PC-9 (cell line): ENCODE measurements at regions not wholly inside any gene's neighbourhood (a gene's known extent, or its start where the extent isn't known, plus 50 kb on each side); places are given as distances from the start of the nearest gene placed in this dataset.
A peak's percentile ranks its signal among the peaks of the same experiment; 100 is the strongest.

Source experiments
- BruUV-seq: library from RNA; stranded (reverse); fragments of 400-500 nt; replicated peaks from 2 replicates; lab custom pipeline; 2021; lab: Mats Ljungman, UMichigan
- CTCF ChIA-PET: fragments of 300-600 bp; sonication (Branson Sonifier 250); formaldehyde crosslinking; loops from one replicate; lab custom pipeline; 2022; ENCODE audit warnings: antibody characterized with exemption; lab: Charles Lee
- POLR2A ChIA-PET: fragments of 300-600 bp; sonication (Branson Sonifier 250); formaldehyde crosslinking; loops from one replicate; lab custom pipeline; 2022; ENCODE audit warnings: antibody characterized with exemption; ENCODE audit not compliant: unreplicated experiment; lab: Charles Lee
- DNase-seq, 2 experiments: peaks; one replicate each; pipeline versions ENCODE4 v3.0.0 to v3.0.0-alpha.2; 2015 to 2022; ENCODE audit warnings: mixed read lengths in 1 of 2
- H2AFZ ChIP-seq: fragments of 200-600 bp; sonication (generic); 2 replicates; pipeline ENCODE4 v1.8.1; 2017; ENCODE audit warnings: antibody characterized with exemption
- H3F3A ChIP-seq: fragments of 200-600 bp; sonication (generic); 2 replicates; pipeline ENCODE4 v1.8.1; 2017; ENCODE audit warnings: antibody characterized with exemption, mild to moderate bottlenecking, low read depth; ENCODE audit not compliant: insufficient read depth
- H3K27ac ChIP-seq: fragments of 200-600 bp; sonication (generic); 2 replicates; pipeline ENCODE4 v1.6.1; 2016; ENCODE audit warnings: mixed run types
- H3K27me3 ChIP-seq: fragments of 200-600 bp; sonication (generic); 2 replicates; pipeline ENCODE4 v1.6.1; 2016; ENCODE audit warnings: low read depth, mixed run types; ENCODE audit not compliant: insufficient read depth
- H3K36me3 ChIP-seq: fragments of 200-600 bp; sonication (generic); 2 replicates; pipeline ENCODE4 v1.6.1; 2016; ENCODE audit warnings: low read depth, mixed run types
- H3K4me1 ChIP-seq: fragments of 200-600 bp; sonication (generic); replicated peaks from 2 replicates; pipeline ENCODE4 v1.6.1; 2016; ENCODE audit warnings: mixed run types; ENCODE audit not compliant: insufficient read depth
- H3K4me2 ChIP-seq: fragments of 200-600 bp; sonication (generic); 2 replicates; pipeline ENCODE4 v1.6.1; 2017; ENCODE audit warnings: mixed run types
- H3K4me3 ChIP-seq: fragments of 200-600 bp; sonication (generic); 2 replicates; pipeline ENCODE4 v1.6.1; 2016; ENCODE audit warnings: mixed run types
- H3K79me2 ChIP-seq: fragments of 200-600 bp; sonication (generic); 2 replicates; pipeline ENCODE4 v1.6.1; 2017; ENCODE audit warnings: low read depth, mixed run types
- H3K9me2 ChIP-seq: fragments of 200-600 bp; sonication (generic); 2 replicates; pipeline ENCODE4 v1.8.1; 2017; ENCODE audit warnings: mild to moderate bottlenecking; ENCODE audit not compliant: insufficient read depth
- H3K9me3 ChIP-seq: fragments of 200-600 bp; sonication (generic); 2 replicates; pipeline ENCODE4 v1.8.1; 2016; ENCODE audit warnings: low read depth; ENCODE audit not compliant: insufficient read depth
- H4K20me1 ChIP-seq: fragments of 200-600 bp; sonication (generic); 2 replicates; pipeline ENCODE4 v1.8.1; 2017; ENCODE audit not compliant: insufficient read depth
- CTCF ChIP-seq: fragments of 200-600 bp; sonication (generic); conservative IDR thresholded peaks from 2 replicates; pipeline ENCODE4 v1.6.1; 2017; ENCODE audit warnings: mixed run types, antibody characterized with exemption, mild to moderate bottlenecking, moderate library complexity
- EZH2 ChIP-seq: fragments of 200-600 bp; sonication (generic); IDR thresholded peaks from 2 replicates; pipeline ENCODE4 v1.8.0; 2017; ENCODE audit warnings: antibody characterized with exemption, low read depth
- intact Hi-C: fragments of 100-400 bp; cut with micrococcal nuclease; formaldehyde crosslinking; loops from one replicate; pipeline ENCODE4 v1.10.0; 2022; ENCODE audit not compliant: unreplicated experiment

GRCh38 chr7:81430150-81430549, 339.7 kb downstream of the HGF start:
- BruUV-seq = no TSS peak
- Histone ChIP-seq H3K79me2 (no peaks in the 10 kb centered on the region), H4K20me1 (no peaks in the 10 kb centered on the region), H3K27ac (no peak overlapping the region), H3K4me1 (no peaks in the 10 kb centered on the region), H3K4me2 (no peak overlapping the region), H2AFZ (no peak overlapping the region), H3K4me3 (no peak overlapping the region), H3K36me3 (no peaks in the 10 kb centered on the region), H3K9me2 (no peaks in the 10 kb centered on the region), H3F3A (no peaks in the 10 kb centered on the region), H3K9me3 (no peaks in the 10 kb centered on the region), H3K27me3 (no peaks in the 10 kb centered on the region)
- no peak for DNase-seq
- POLR2A ChIA-PET = no interaction called here
- intact Hi-C loops = no loop called here
- TF ChIP-seq EZH2 (no peak), CTCF (no peak)
- CTCF ChIA-PET = interaction anchor here (0.7 kb wide), 1 partner anchor 281 kb away, joined by 3 read pairs; no protein-coding TSS in a partner anchor

GRCh38 chr7:81427461-81427860, 342.4 kb downstream of the HGF start:
- no TSS peak for BruUV-seq
- ChIA-PET CTCF (no interaction called here), POLR2A (no interaction called here)

GRCh38 chr7:81420526-81421226, 349.2 kb downstream of the HGF start:
- Histone ChIP-seq H2AFZ (peak overlapping the region; percentile 12; the same call in 1 of the 2 replicates), H3K4me3 (no peak overlapping the region), H3F3A (no peaks in the 10 kb centered on the region), H4K20me1 (no peaks in the 10 kb centered on the region), H3K9me3 (no peaks in the 10 kb centered on the region), H3K4me2 (no peak overlapping the region), H3K27me3 (no peaks in the 10 kb centered on the region), H3K36me3 (no peaks in the 10 kb centered on the region), H3K27ac (no peak overlapping the region), H3K9me2 (no peaks in the 10 kb centered on the region), H3K79me2 (no peaks in the 10 kb centered on the region), H3K4me1 (no peaks in the 10 kb centered on the region)
- DNase-seq = no peak
- CTCF ChIA-PET = no interaction called here
- no TSS peak for BruUV-seq
- intact Hi-C loops = no loop called here
- POLR2A ChIA-PET = no interaction called here
- TF ChIP-seq EZH2 (no peak), CTCF (no peak)

More at GRCh38 chr7:81427461-81427860, 342.4 kb downstream of the HGF start:
- TF ChIP-seq CTCF (no peak), EZH2 (no peak)
- H3K4me1 ChIP-seq = no peaks in the 10 kb centered on the region
- no peaks in the 10 kb centered on the region for H3F3A ChIP-seq
- no peaks in the 10 kb centered on the region for H3K36me3 ChIP-seq
- no peak overlapping the region for H3K27ac ChIP-seq
- no peaks in the 10 kb centered on the region for H3K9me2 ChIP-seq
- H4K20me1 ChIP-seq = no peaks in the 10 kb centered on the region
- intact Hi-C loops = no loop called here
- H2AFZ ChIP-seq = no peak overlapping the region
- no peak overlapping the region for H3K4me2 ChIP-seq
- no peaks in the 10 kb centered on the region for H3K27me3 ChIP-seq
- no peaks in the 10 kb centered on the region for H3K9me3 ChIP-seq
- DNase-seq = no peak
- H3K4me3 ChIP-seq = no peak overlapping the region
- no peaks in the 10 kb centered on the region for H3K79me2 ChIP-seq
